Left cardiac atrium (tissue), 4 donors: ENCODE measurements at regions not wholly inside any gene's neighbourhood (a gene's known extent, or its start where the extent isn't known, plus 50 kb on each side); places are given as distances from the start of the nearest gene placed in this dataset.

Source experiments
- ATAC-seq, 2 donors: fragments of 200-7000 bp; cut with Tn5 transposase; one replicate each; pipeline ENCODE4 v1.9.1; 2020; ENCODE audit warnings: mild to moderate bottlenecking in 2 of 2, moderate library complexity in 2 of 2
- DNase-seq: peaks from one replicate; pipeline ENCODE4 v3.0.0-alpha.2; 2020
- intact Hi-C, 2 donors: fragments of 100-400 bp; cut with DNase I; formaldehyde crosslinking; loops; one replicate each; pipeline versions ENCODE4 v1.14.1 to v1.15.1; 2022 to 2023
- donor health status: DM: no; HTN: yes; CAD: no.
- donor health status: DM: no; HTN: yes; CAD: no; lungs with severe emphysema.
- donor health status: DM: yes; HTN: yes; CAD: no.
- donor health status: Dilated cardiomyopathy.

GRCh38 chr18:67964462-67964861 lies 447.9 kb upstream of the DSEL start:
- ATAC-seq = no peak
- intact Hi-C loops = no loop called here
- DNase-seq = no peak

GRCh38 chr18:67961701-67962440 lies 445.4 kb upstream of the DSEL start:
- intact Hi-C loops = no loop called here
- ATAC-seq (no peak), DNase-seq (no peak)

- intact Hi-C loops = no loop called here
- DNase-seq (no peak), ATAC-seq (no peak)
Measured at GRCh38 chr18:67957684-67958083, 441.2 kb upstream of the DSEL start.

GRCh38 chr18:67954594-67954993 lies 438.1 kb upstream of the DSEL start:
- no peak for DNase-seq
- no peak for ATAC-seq
- intact Hi-C loops = no loop called here

GRCh38 chr18:67951137-67951536 lies 434.6 kb upstream of the DSEL start:
- no peak for ATAC-seq
- DNase-seq = no peak
- intact Hi-C loops = no loop called here

GRCh38 chr18:67938660-67939059 lies 422.1 kb upstream of the DSEL start:
- DNase-seq (no peak), ATAC-seq (no peak)
- intact Hi-C loops = no loop called here

- intact Hi-C loops = no loop called here
- DNase-seq = no peak
- no peak for ATAC-seq
Measured at GRCh38 chr18:67935638-67936037, 419.1 kb upstream of the DSEL start.

GRCh38 chr18:67933271-67933670 lies 416.8 kb upstream of the DSEL start:
- no peak for DNase-seq
- intact Hi-C loops = no loop called here
- no peak for ATAC-seq

GRCh38 chr18:67932271-67932670 lies 415.8 kb upstream of the DSEL start:
- DNase-seq = no peak
- intact Hi-C loops = no loop called here
- no peak for ATAC-seq

- ATAC-seq (no peak), DNase-seq (no peak)
- intact Hi-C loops = no loop called here
Measured at GRCh38 chr18:67926929-67927864, 410.7 kb upstream of the DSEL start.

GRCh38 chr18:67924656-67925055 lies 408.1 kb upstream of the DSEL start:
- no peak for ATAC-seq
- DNase-seq = no peak
- intact Hi-C loops = no loop called here

- ATAC-seq = no peak
- intact Hi-C loops = no loop called here
Measured at GRCh38 chr18:67919316-67919715, 402.8 kb upstream of the DSEL start.

GRCh38 chr18:67916097-67916496 lies 399.6 kb upstream of the DSEL start:
- DNase-seq = no peak
- ATAC-seq = no peak
- intact Hi-C loops = no loop called here

More at GRCh38 chr18:67919316-67919715, 402.8 kb upstream of the DSEL start:
- DNase-seq = no peak

- intact Hi-C loops = no loop called here
- DNase-seq (no peak), ATAC-seq (no peak)
Measured at GRCh38 chr18:67913040-67913439, 396.5 kb upstream of the DSEL start.

GRCh38 chr18:67901573-67901972 lies 385.1 kb upstream of the DSEL start:
- intact Hi-C loops = no loop called here

GRCh38 chr18:67896451-67896850 lies 379.9 kb upstream of the DSEL start:
- DNase-seq (no peak), ATAC-seq (no peak)
- intact Hi-C loops = no loop called here

More at GRCh38 chr18:67901573-67901972, 385.1 kb upstream of the DSEL start:
- no peak for ATAC-seq
- no peak for DNase-seq

- ATAC-seq (no peak), DNase-seq (no peak)
- intact Hi-C loops = no loop called here
Measured at GRCh38 chr18:67893916-67894315, 377.4 kb upstream of the DSEL start.

GRCh38 chr18:67876871-67877270 lies 360.4 kb upstream of the DSEL start:
- ATAC-seq = no peak
- DNase-seq = no peak
- intact Hi-C loops = no loop called here

GRCh38 chr18:67875944-67876343 lies 359.4 kb upstream of the DSEL start:
- ATAC-seq (no peak), DNase-seq (no peak)
- intact Hi-C loops = no loop called here

GRCh38 chr18:67875060-67875459 lies 358.5 kb upstream of the DSEL start:
- intact Hi-C loops = no loop called here
- DNase-seq = no peak
- no peak for ATAC-seq

- ATAC-seq = no peak
- intact Hi-C loops = no loop called here
Measured at GRCh38 chr18:67865400-67865799, 348.9 kb upstream of the DSEL start.

More at GRCh38 chr18:67865400-67865799, 348.9 kb upstream of the DSEL start:
- no peak for DNase-seq
